Esophagus muscularis mucosa (tissue), 3 donors: ENCODE measurements at regions not wholly inside any gene's neighbourhood (a gene's known extent, or its start where the extent isn't known, plus 50 kb on each side); places are given as distances from the start of the nearest gene placed in this dataset.

Experiments
- CTCF ChIP-seq, 3 experiments: fragments of 200-600 bp in 2 of 3; fragments of 450-650 bp in 1 of 3; sonication (generic) in 2 of 3; IDR thresholded peaks; one replicate each; pipeline ENCODE4 v1.5.1; 2017 to 2019; ENCODE audit warnings: antibody characterized with exemption in 3 of 3, mild to moderate bottlenecking in 2 of 3, moderate library complexity in 1 of 3
- POLR2A ChIP-seq: fragments of 450-650 bp; IDR thresholded peaks from one replicate; pipeline ENCODE4 v1.6.1; 2017; ENCODE audit warnings: antibody characterized with exemption, moderate library complexity, mild to moderate bottlenecking, low read depth
- POLR2AphosphoS5 ChIP-seq, 2 donors: sonication (generic); formaldehyde crosslinking; IDR thresholded peaks; one replicate each; pipeline ENCODE4 v1.6.1; 2017; ENCODE audit warnings: antibody characterized with exemption in 2 of 2

- TF ChIP-seq POLR2A (no peak), CTCF (IDR thresholded peaks at IDR 0.05) (no peak), POLR2AphosphoS5 (IDR thresholded peaks at IDR 0.05) (no peak)
These were observed 71.3 kb downstream of the PTHLH start for GRCh38 chr12:27900920-27901879.
